Activated CD4-positive, alpha-beta T cell treated with anti-CD3 and anti-CD28 coated beads, Interleukin-2, amount 10 ng/mL, durations not matched to agents 24 days and 14 days (primary cell): ENCODE measurements at regions not wholly inside any gene's neighbourhood (a gene's known extent, or its start where the extent isn't known, plus 50 kb on each side); places are given as distances from the start of the nearest gene placed in this dataset.
"Not testable (repeated sequence)": the region's sequence is repeated elsewhere in the genome, so short reads cannot be mapped to it uniquely, and the experiment has no call there.

Experiments used
- DNase-seq: peaks from one replicate; pipeline ENCODE4 v3.0.0; 2022
- H3K27ac Mint-ChIP-seq: one replicate; pipeline ENCODE4 v1.8.0; 2022; ENCODE audit warnings: mild to moderate bottlenecking, mixed read lengths
- H3K27me3 Mint-ChIP-seq: one replicate; pipeline ENCODE4 v1.8.0; 2022; ENCODE audit warnings: mixed read lengths
- H3K36me3 Mint-ChIP-seq: one replicate; pipeline ENCODE4 v1.8.0; 2022; ENCODE audit warnings: low read depth, mild to moderate bottlenecking, mixed read lengths
- H3K4me1 Mint-ChIP-seq: one replicate; pipeline ENCODE4 v1.8.0; 2021; ENCODE audit warnings: mixed read lengths
- H3K4me3 Mint-ChIP-seq: one replicate; pipeline ENCODE4 v1.8.0; 2022; ENCODE audit warnings: mild to moderate bottlenecking, moderate library complexity, mixed read lengths
- H3K9me3 Mint-ChIP-seq: one replicate; pipeline ENCODE4 v1.8.0; 2021; ENCODE audit warnings: mixed read lengths
- intact Hi-C: fragments of 100-400 bp; cut with micrococcal nuclease; formaldehyde crosslinking; loops from one replicate; pipeline ENCODE4 v1.15.1; 2023

DNA sequence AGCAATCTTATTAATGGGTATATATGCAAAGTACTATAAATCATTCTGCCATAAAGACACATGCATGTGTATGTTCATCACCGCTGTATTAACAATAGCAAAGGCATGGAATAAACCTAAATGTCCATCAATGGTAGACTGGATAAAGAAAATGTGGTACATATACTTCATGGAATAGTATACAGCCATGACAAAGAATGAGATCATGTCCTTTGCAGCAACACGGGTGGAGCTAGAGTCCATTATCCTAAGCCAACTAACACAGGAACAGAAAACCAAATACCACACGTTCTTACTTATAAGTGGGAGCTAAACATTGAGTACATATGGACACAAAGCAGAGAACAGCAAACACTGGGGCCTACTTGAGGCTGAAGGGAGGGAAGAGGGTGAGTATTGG is 720.8 kb downstream of the GLUD2 start:
- H3K36me3 Mint-ChIP-seq, H3K9me3 Mint-ChIP-seq, DNase-seq, intact Hi-C loops, H3K4me1 Mint-ChIP-seq, H3K27me3 Mint-ChIP-seq, H3K27ac Mint-ChIP-seq, H3K4me3 Mint-ChIP-seq: not testable (repeated sequence)

GRCh38 chrX:121781991-121782390 is 734.6 kb downstream of the GLUD2 start:
- Mint-ChIP-seq H3K9me3 (no peaks in the 10 kb centered on the region), H3K4me1 (no peaks in the 10 kb centered on the region), H3K27ac (no peak overlapping the region), H3K36me3 (no peaks in the 10 kb centered on the region), H3K27me3 (no peaks in the 10 kb centered on the region), H3K4me3 (no peak overlapping the region)
- DNase-seq, result no peak
- intact Hi-C loops, result no loop called here

GRCh38 chrX:121782544-121782943 is 735.1 kb downstream of the GLUD2 start:
- Mint-ChIP-seq H3K4me1 (no peaks in the 10 kb centered on the region), H3K9me3 (no peaks in the 10 kb centered on the region), H3K27ac (no peak overlapping the region), H3K36me3 (no peaks in the 10 kb centered on the region), H3K4me3 (no peak overlapping the region), H3K27me3 (no peaks in the 10 kb centered on the region)
- intact Hi-C loops, result no loop called here
- no peak for DNase-seq

DNA sequence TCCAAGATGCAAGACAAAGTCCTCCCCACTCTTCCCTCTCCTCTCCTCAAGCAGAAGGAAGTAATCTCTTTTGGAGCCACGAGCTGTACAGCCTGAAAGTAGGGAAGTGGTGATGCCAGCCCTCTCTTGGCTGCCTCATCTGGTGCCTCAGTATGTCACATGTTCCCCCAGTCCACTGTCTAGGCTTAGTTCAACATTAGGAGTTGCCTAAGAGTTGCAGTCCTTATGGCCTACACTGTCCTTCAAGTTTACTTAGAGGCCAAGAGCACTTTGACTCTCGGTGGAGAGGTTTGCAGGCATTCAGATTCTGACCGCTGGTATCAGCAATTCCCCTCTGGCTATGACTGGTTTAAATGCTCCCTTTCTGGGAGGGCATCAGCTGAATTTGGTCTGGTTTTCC is 735.6 kb downstream of the GLUD2 start:
- Mint-ChIP-seq H3K27ac (no peak overlapping the region), H3K4me1 (no peaks in the 10 kb centered on the region), H3K9me3 (no peaks in the 10 kb centered on the region), H3K36me3 (no peaks in the 10 kb centered on the region), H3K27me3 (no peaks in the 10 kb centered on the region), H3K4me3 (no peak overlapping the region)
- DNase-seq, result no peak
- intact Hi-C loops, result no loop called here

DNA sequence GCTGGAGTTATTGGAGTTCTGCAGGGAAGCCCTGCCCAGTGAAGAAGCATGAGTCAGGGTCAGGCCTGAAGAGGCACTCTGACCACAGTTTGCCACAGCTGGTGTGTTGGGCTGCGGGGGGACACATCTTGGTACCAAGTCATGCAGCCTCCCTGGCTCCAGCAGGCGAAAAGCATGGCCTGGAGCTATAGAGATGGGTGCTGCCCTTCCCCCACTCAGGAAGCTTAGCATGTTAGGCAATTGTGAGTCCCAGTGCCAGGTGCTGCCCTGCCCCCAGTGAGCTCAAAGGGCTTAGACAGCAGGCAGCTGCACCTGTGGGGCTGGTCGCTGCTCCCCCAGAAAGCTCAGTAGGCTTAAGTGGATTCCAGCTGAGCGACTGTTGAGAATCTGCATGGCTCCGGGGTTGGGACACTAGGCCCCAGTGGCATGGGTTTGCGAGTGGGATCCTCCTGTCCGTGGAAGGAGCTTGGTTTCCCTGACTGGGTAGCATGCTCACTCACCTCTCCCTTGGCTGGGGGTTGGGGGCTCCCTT is 755.5 kb downstream of the GLUD2 start:
- Mint-ChIP-seq H3K27ac (no peak overlapping the region), H3K36me3 (no peaks in the 10 kb centered on the region), H3K9me3 (peaks cover 4% of the 10 kb centered on the region), H3K27me3 (no peaks in the 10 kb centered on the region), H3K4me1 (no peaks in the 10 kb centered on the region), H3K4me3 (no peak overlapping the region)
- intact Hi-C loops, result no loop called here
- DNase-seq, result no peak

GRCh38 chrX:121823406-121823805 is 776.0 kb downstream of the GLUD2 start:
- Mint-ChIP-seq H3K4me3 (no peak overlapping the region), H3K36me3 (no peaks in the 10 kb centered on the region), H3K27me3 (no peaks in the 10 kb centered on the region)

GRCh38 chrX:121831601-121832000 is 784.2 kb downstream of the GLUD2 start:
- intact Hi-C loops, result no loop called here

More at GRCh38 chrX:121823406-121823805, 776.0 kb downstream of the GLUD2 start:
- no peak for DNase-seq
- Mint-ChIP-seq H3K9me3 (no peaks in the 10 kb centered on the region), H3K27ac (no peak overlapping the region), H3K4me1 (no peaks in the 10 kb centered on the region)
- intact Hi-C loops, result no loop called here

GRCh38 chrX:121832446-121832845 is 785.0 kb downstream of the GLUD2 start:
- intact Hi-C loops, result no loop called here

More at GRCh38 chrX:121831601-121832000, 784.2 kb downstream of the GLUD2 start:
- no peak for DNase-seq
- H3K27me3 Mint-ChIP-seq, result no peaks in the 10 kb centered on the region
- no peaks in the 10 kb centered on the region for H3K4me1 Mint-ChIP-seq
- no peaks in the 10 kb centered on the region for H3K9me3 Mint-ChIP-seq
- no peaks in the 10 kb centered on the region for H3K36me3 Mint-ChIP-seq
- H3K27ac Mint-ChIP-seq, result no peak overlapping the region
- H3K4me3 Mint-ChIP-seq, result no peak overlapping the region

GRCh38 chrX:121836000-121836399 is 788.6 kb downstream of the GLUD2 start:
- no peaks in the 10 kb centered on the region for H3K9me3 Mint-ChIP-seq
- H3K27ac Mint-ChIP-seq, result no peak overlapping the region
- H3K4me3 Mint-ChIP-seq, result no peak overlapping the region
- no peaks in the 10 kb centered on the region for H3K4me1 Mint-ChIP-seq
- no peaks in the 10 kb centered on the region for H3K36me3 Mint-ChIP-seq
- intact Hi-C loops, result no loop called here
- DNase-seq, result no peak
- H3K27me3 Mint-ChIP-seq, result no peaks in the 10 kb centered on the region

More at GRCh38 chrX:121832446-121832845, 785.0 kb downstream of the GLUD2 start:
- Mint-ChIP-seq H3K27me3 (no peaks in the 10 kb centered on the region), H3K4me3 (no peak overlapping the region), H3K4me1 (no peaks in the 10 kb centered on the region), H3K9me3 (no peaks in the 10 kb centered on the region), H3K27ac (no peak overlapping the region), H3K36me3 (no peaks in the 10 kb centered on the region)
- DNase-seq, result no peak

GRCh38 chrX:121851033-121851432 is 803.6 kb downstream of the GLUD2 start:
- Mint-ChIP-seq H3K27me3 (no peaks in the 10 kb centered on the region), H3K27ac (no peak overlapping the region), H3K9me3 (no peaks in the 10 kb centered on the region), H3K4me1 (no peaks in the 10 kb centered on the region), H3K4me3 (no peak overlapping the region), H3K36me3 (no peaks in the 10 kb centered on the region)
- intact Hi-C loops, result no loop called here
- no peak for DNase-seq

DNA sequence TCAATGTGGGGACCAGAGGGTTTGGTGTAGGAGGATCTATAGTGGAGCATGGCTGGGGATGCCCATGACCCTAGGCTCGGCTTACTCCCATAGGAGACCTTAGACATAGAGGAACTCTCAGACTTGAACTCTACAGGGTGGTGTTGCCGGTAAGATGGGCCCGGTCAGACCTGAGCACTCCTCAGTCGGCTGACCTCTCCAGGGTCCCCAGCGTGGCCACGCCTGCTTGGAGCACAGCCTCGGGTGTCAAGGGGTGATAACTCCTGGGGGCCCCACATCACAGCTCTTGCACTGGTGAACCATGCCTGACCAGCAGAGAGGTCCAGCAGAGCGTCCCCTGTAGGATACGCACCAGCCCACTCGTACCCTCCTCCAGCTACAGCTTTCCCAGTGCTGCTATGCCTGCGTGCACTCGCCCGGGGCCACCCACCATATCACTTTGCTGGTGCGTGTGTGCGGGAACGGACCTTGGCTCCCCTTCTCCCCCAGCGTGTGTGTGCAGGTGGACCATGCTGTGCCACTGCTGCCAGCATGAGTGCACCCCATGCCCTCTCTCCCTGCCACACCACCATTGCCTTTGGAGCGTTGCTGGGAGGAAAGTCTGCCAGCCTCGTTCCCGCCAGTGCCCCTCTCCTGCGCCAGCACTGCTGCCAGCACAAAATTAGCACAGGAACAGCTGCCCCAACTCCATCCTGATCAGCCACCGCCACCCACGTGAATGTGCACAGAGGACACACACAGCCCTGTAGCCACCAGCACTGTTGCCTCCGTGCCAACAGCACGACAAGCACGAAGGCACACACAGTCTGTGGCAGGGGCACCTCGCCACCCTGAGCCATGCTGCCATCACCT is 806.6 kb downstream of the GLUD2 start:
- intact Hi-C loops, result no loop called here
- H3K4me1 Mint-ChIP-seq, result no peaks in the 10 kb centered on the region
- no peak overlapping the region for H3K4me3 Mint-ChIP-seq
- no peaks in the 10 kb centered on the region for H3K9me3 Mint-ChIP-seq
- H3K36me3 Mint-ChIP-seq, result no peaks in the 10 kb centered on the region
- no peaks in the 10 kb centered on the region for H3K27me3 Mint-ChIP-seq
- no peak for DNase-seq
- H3K27ac Mint-ChIP-seq, result no peak overlapping the region

GRCh38 chrX:121854614-121854911 is 807.2 kb downstream of the GLUD2 start:
- no peak overlapping the region for H3K4me3 Mint-ChIP-seq
- no peak for DNase-seq
- no peaks in the 10 kb centered on the region for H3K27me3 Mint-ChIP-seq
- no peaks in the 10 kb centered on the region for H3K36me3 Mint-ChIP-seq
- H3K9me3 Mint-ChIP-seq, result no peaks in the 10 kb centered on the region
- H3K27ac Mint-ChIP-seq, result no peak overlapping the region
- H3K4me1 Mint-ChIP-seq, result no peaks in the 10 kb centered on the region
- intact Hi-C loops, result no loop called here

GRCh38 chrX:121858867-121859647 is 811.6 kb downstream of the GLUD2 start:
- Mint-ChIP-seq H3K36me3 (no peaks in the 10 kb centered on the region), H3K27ac (no peak overlapping the region), H3K9me3 (no peaks in the 10 kb centered on the region), H3K4me1 (no peaks in the 10 kb centered on the region), H3K27me3 (no peaks in the 10 kb centered on the region), H3K4me3 (no peak overlapping the region)
- intact Hi-C loops, result no loop called here
- no peak for DNase-seq

- H3K4me3 Mint-ChIP-seq, result no peak overlapping the region
- H3K9me3 Mint-ChIP-seq, result no peaks in the 10 kb centered on the region
- no peaks in the 10 kb centered on the region for H3K27me3 Mint-ChIP-seq
- no peak overlapping the region for H3K27ac Mint-ChIP-seq
- intact Hi-C loops, result no loop called here
- no peaks in the 10 kb centered on the region for H3K36me3 Mint-ChIP-seq
- no peaks in the 10 kb centered on the region for H3K4me1 Mint-ChIP-seq
- DNase-seq, result no peak
Measured at GRCh38 chrX:121863976-121864375, 816.6 kb downstream of the GLUD2 start.
